ENCODE measurements at regions not wholly inside any gene's neighbourhood (a gene's known extent, or its start where the extent isn't known, plus 50 kb on each side); places are given as distances from the start of the nearest gene placed in this dataset.

- TF ChIP-seq CTCF (IDR thresholded peaks at IDR 0.05), result no peak
- no peak for TF ChIP-seq POLR2A (IDR thresholded peaks at IDR 0.05)
Observed at GRCh38 chr1:102593276-102593675, 515.0 kb downstream of the COL11A1 start.
